Loucy (cell line): ENCODE measurements at regions not wholly inside any gene's neighbourhood (a gene's known extent, or its start where the extent isn't known, plus 50 kb on each side); places are given as distances from the start of the nearest gene placed in this dataset.

Experiments
- EZH2phosphoT487 ChIP-seq: fragments of 200-600 bp; IDR thresholded peaks from 2 replicates; pipeline ENCODE4 v1.6.1; 2018; ENCODE audit warnings: antibody characterized with exemption, mild to moderate bottlenecking, moderate library complexity, borderline replicate concordance
- TF ChIP-seq, protein P1 (sequence below): fragments of 200-600 bp; sonication (generic); conservative IDR thresholded peaks from 2 replicates; pipeline ENCODE4 v1.5.1; 2014; ENCODE audit warnings: mild to moderate bottlenecking, antibody characterized with exemption, low read length

DNA sequence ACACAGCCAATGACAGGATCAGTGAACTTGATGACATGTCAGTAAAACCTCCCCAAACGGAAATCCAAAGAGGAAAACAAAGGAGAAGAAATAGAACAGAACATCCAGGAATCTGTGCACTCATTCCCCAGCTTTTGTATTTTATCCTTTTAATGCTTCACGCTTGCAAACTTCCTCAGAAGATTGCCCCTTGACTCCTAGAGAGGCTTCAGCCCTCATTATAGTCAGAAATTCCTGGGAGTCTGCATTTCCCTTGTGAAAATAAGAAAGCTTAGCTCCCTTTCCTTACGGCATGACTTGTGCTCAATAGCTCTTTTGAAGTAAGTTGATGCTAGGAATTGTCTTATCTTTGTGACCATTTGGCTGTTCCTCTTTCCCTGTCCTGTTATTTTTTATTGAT, 313.6 kb upstream of the OPRM1 start:
- TF ChIP-seq, protein P1, sequence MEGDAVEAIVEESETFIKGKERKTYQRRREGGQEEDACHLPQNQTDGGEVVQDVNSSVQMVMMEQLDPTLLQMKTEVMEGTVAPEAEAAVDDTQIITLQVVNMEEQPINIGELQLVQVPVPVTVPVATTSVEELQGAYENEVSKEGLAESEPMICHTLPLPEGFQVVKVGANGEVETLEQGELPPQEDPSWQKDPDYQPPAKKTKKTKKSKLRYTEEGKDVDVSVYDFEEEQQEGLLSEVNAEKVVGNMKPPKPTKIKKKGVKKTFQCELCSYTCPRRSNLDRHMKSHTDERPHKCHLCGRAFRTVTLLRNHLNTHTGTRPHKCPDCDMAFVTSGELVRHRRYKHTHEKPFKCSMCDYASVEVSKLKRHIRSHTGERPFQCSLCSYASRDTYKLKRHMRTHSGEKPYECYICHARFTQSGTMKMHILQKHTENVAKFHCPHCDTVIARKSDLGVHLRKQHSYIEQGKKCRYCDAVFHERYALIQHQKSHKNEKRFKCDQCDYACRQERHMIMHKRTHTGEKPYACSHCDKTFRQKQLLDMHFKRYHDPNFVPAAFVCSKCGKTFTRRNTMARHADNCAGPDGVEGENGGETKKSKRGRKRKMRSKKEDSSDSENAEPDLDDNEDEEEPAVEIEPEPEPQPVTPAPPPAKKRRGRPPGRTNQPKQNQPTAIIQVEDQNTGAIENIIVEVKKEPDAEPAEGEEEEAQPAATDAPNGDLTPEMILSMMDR: no peak
- TF ChIP-seq EZH2phosphoT487: no peak
